ENCODE measurements at regions not wholly inside any gene's neighbourhood (a gene's known extent, or its start where the extent isn't known, plus 50 kb on each side); places are given as distances from the start of the nearest gene placed in this dataset.

DNA sequence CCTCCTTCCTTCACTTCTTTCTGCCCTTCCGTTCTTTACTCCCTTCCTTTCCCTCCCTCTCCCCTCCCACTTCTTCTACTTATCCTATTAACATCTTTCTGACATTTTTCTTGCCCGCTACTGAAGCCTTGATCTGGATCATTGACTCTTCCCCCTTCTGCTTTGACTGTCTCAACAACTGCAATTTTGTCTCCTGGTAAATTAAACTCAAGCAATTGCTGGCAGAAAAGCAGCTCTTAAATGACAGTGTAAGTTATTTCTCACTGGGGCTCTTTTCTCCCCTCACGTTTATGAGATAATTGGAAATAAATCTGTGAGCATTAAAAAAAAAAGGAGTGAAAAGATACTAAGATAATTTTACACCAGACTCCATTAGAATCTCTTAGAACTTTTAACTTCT lies 120.0 kb downstream of the SLC17A6 start:
- no peaks in the 10 kb centered on the region for H4K20me1 ChIP-seq (ENCODE audit: insufficient read depth)
- H3K9me3 ChIP-seq (ENCODE audit: low read length), result no peaks in the 10 kb centered on the region
- no peak overlapping the region for H3K9ac ChIP-seq (ENCODE audit: low read length)
- H3K4me2 ChIP-seq (ENCODE audit: low read length), result no peak overlapping the region
- no peak overlapping the region for H3K4me3 ChIP-seq (ENCODE audit: low read length)
- TF ChIP-seq EP300 (conservative IDR thresholded peaks at IDR 0.05; ENCODE audit: poor library complexity, severe bottlenecking) (peak; percentile 48), TAF1 (IDR thresholded peaks at IDR 0.05; ENCODE audit: low read depth) (no peak), SMC3 (conservative IDR thresholded peaks at IDR 0.05; ENCODE audit: poor library complexity) (no peak), POLR2AphosphoS5 (IDR thresholded peaks at IDR 0.05) (peak; percentile 54), EZH2 (IDR thresholded peaks at IDR 0.05; ENCODE audit: borderline replicate concordance, insufficient read depth, low read length, poor library complexity, severe bottlenecking) (no peak), MXI1 (conservative IDR thresholded peaks at IDR 0.05; ENCODE audit: poor library complexity, severe bottlenecking) (no peak), RAD21 (conservative IDR thresholded peaks at IDR 0.05) (no peak)
- TF ChIP-seq, protein P1, sequence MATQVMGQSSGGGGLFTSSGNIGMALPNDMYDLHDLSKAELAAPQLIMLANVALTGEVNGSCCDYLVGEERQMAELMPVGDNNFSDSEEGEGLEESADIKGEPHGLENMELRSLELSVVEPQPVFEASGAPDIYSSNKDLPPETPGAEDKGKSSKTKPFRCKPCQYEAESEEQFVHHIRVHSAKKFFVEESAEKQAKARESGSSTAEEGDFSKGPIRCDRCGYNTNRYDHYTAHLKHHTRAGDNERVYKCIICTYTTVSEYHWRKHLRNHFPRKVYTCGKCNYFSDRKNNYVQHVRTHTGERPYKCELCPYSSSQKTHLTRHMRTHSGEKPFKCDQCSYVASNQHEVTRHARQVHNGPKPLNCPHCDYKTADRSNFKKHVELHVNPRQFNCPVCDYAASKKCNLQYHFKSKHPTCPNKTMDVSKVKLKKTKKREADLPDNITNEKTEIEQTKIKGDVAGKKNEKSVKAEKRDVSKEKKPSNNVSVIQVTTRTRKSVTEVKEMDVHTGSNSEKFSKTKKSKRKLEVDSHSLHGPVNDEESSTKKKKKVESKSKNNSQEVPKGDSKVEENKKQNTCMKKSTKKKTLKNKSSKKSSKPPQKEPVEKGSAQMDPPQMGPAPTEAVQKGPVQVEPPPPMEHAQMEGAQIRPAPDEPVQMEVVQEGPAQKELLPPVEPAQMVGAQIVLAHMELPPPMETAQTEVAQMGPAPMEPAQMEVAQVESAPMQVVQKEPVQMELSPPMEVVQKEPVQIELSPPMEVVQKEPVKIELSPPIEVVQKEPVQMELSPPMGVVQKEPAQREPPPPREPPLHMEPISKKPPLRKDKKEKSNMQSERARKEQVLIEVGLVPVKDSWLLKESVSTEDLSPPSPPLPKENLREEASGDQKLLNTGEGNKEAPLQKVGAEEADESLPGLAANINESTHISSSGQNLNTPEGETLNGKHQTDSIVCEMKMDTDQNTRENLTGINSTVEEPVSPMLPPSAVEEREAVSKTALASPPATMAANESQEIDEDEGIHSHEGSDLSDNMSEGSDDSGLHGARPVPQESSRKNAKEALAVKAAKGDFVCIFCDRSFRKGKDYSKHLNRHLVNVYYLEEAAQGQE (IDR thresholded peaks at IDR 0.05; ENCODE audit: borderline replicate concordance), result no peak
- TF ChIP-seq, protein P2, sequence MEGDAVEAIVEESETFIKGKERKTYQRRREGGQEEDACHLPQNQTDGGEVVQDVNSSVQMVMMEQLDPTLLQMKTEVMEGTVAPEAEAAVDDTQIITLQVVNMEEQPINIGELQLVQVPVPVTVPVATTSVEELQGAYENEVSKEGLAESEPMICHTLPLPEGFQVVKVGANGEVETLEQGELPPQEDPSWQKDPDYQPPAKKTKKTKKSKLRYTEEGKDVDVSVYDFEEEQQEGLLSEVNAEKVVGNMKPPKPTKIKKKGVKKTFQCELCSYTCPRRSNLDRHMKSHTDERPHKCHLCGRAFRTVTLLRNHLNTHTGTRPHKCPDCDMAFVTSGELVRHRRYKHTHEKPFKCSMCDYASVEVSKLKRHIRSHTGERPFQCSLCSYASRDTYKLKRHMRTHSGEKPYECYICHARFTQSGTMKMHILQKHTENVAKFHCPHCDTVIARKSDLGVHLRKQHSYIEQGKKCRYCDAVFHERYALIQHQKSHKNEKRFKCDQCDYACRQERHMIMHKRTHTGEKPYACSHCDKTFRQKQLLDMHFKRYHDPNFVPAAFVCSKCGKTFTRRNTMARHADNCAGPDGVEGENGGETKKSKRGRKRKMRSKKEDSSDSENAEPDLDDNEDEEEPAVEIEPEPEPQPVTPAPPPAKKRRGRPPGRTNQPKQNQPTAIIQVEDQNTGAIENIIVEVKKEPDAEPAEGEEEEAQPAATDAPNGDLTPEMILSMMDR (IDR thresholded peaks at IDR 0.05; ENCODE audit: poor library complexity, severe bottlenecking), result no peak
- no peak overlapping the region for H3K27ac ChIP-seq (ENCODE audit: low read length)
- H3F3A ChIP-seq (ENCODE audit: insufficient read depth, low read length, poor library complexity, severe bottlenecking), result no peaks in the 10 kb centered on the region
- H3K79me2 ChIP-seq (replicated peaks; ENCODE audit: insufficient read depth, low read length), result no peaks in the 10 kb centered on the region
- no peaks in the 10 kb centered on the region for H3K36me3 ChIP-seq (ENCODE audit: insufficient read depth, low read length)
- no peaks in the 10 kb centered on the region for H3K9me2 ChIP-seq (ENCODE audit: insufficient read depth, low read length)
- no peaks in the 10 kb centered on the region for H3K27me3 ChIP-seq (ENCODE audit: insufficient read depth, low read depth, low read length)
- no peak overlapping the region for H2AFZ ChIP-seq (ENCODE audit: low read depth, low read length)

GRCh38 chr11:22456993-22457762 lies 119.0 kb downstream of the SLC17A6 start:
- Histone ChIP-seq H3K4me2 (ENCODE audit: low read length) (no peak overlapping the region), H3K79me2 (replicated peaks; ENCODE audit: insufficient read depth, low read length) (no peaks in the 10 kb centered on the region), H3K9me3 (ENCODE audit: low read length) (no peaks in the 10 kb centered on the region), H3K36me3 (ENCODE audit: insufficient read depth, low read length) (no peaks in the 10 kb centered on the region), H3K27me3 (ENCODE audit: insufficient read depth, low read depth, low read length) (no peaks in the 10 kb centered on the region), H4K20me1 (ENCODE audit: insufficient read depth) (no peaks in the 10 kb centered on the region), H3K9ac (ENCODE audit: low read length) (no peak overlapping the region), H3K27ac (ENCODE audit: low read length) (no peak overlapping the region), H3K4me3 (ENCODE audit: low read length) (no peak overlapping the region), H3K9me2 (ENCODE audit: insufficient read depth, low read length) (no peaks in the 10 kb centered on the region), H3F3A (ENCODE audit: insufficient read depth, low read length, poor library complexity, severe bottlenecking) (no peaks in the 10 kb centered on the region), H2AFZ (ENCODE audit: low read depth, low read length) (no peak overlapping the region)
- TF ChIP-seq TAF1 (IDR thresholded peaks at IDR 0.05; ENCODE audit: low read depth) (no peak), RAD21 (conservative IDR thresholded peaks at IDR 0.05) (no peak), EP300 (conservative IDR thresholded peaks at IDR 0.05; ENCODE audit: poor library complexity, severe bottlenecking) (no peak), SMC3 (conservative IDR thresholded peaks at IDR 0.05; ENCODE audit: poor library complexity) (no peak), EZH2 (IDR thresholded peaks at IDR 0.05; ENCODE audit: borderline replicate concordance, insufficient read depth, low read length, poor library complexity, severe bottlenecking) (no peak), MXI1 (conservative IDR thresholded peaks at IDR 0.05; ENCODE audit: poor library complexity, severe bottlenecking) (no peak), POLR2AphosphoS5 (IDR thresholded peaks at IDR 0.05) (no peak)
- TF ChIP-seq, protein P2 (IDR thresholded peaks at IDR 0.05; ENCODE audit: poor library complexity, severe bottlenecking), result no peak
- TF ChIP-seq, protein P1 (IDR thresholded peaks at IDR 0.05; ENCODE audit: borderline replicate concordance), result no peak

Data from neural cell (in vitro differentiated cells).